Stimulated activated CD4-positive, alpha-beta T cell treated with anti-CD3 and anti-CD28 coated beads, Interleukin-12 subunit alpha, Interleukin-12 subunit beta, amount 100 ng/mL, for 4 hours (primary cell): ENCODE measurements at regions not wholly inside any gene's neighbourhood (a gene's known extent, or its start where the extent isn't known, plus 50 kb on each side); places are given as distances from the start of the nearest gene placed in this dataset.

Experiments
- DNase-seq: peaks from one replicate; pipeline ENCODE4 v3.0.0-alpha.2; 2020

DNA sequence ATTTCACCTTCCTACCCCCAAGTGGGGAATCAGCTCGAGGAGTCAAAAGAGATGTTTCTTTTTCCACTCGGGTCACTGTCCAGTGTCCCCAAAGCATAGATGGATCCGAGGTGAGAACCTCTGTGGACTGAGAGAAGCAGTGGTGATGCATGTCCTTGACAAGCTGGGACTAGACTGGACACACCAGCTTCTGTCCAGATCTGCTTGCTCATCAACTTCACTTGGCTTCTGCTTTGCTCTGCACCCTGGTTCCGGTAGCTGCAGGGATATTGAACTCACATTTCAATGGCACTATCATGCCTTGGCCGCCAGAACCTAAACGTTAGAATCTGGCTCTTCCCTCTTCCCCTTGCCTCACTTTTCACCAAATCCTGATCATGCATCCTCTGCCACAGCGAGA lies 50.3 kb upstream of the CXCL12 start:
- no peak for DNase-seq

DNA sequence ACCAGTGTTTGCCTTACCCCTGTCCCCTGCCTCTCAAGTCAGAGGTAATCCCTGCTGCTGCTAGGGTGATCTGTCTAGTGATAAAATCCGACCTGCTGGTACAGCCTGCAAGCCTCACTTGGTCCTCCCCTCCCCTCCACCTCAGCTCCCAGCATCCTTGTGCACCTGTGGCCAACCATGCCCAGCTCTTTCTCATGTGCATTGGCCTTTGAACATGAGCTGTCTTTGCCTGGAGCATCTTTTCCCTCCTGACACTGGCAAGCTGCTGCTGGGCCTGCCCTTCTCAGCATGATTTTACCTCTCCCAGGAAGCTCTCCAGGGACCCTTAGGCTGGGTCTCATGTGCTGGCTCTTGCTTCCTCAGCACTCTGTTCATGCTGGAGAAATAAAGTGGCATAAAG lies 51.3 kb upstream of the CXCL12 start:
- DNase-seq: no peak

DNA sequence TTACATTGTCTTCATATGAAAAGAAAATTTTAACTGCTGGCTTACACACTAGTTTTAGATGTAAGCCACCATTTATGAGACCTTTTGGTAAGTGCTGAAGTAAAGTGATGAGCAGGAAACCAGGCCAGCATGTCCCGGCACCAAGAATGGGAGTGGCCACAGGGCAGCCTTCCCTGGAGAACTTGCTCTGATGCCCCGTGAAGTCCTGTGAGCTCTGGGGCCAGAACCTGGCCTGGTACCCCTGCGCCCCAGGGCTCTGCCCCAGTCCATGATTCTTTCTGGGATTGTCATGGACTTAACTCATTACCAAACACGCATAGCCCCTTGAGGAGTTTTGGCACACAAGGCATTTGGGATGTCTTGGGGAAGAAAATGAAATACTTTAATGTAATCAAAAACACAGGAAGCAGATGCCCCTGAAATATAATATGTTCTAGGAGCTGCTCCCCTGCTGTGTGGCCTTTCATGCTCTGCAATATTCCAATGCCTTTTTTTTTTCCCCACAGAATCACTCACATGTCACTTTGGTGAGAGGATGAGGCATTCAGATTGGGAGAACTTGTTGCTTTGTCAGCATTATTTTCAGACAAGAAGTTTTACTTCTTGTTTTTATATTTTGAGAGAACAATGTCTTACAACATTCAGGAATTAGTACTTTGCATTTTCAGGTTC lies 53.1 kb upstream of the CXCL12 start:
- DNase-seq: no peak

DNA sequence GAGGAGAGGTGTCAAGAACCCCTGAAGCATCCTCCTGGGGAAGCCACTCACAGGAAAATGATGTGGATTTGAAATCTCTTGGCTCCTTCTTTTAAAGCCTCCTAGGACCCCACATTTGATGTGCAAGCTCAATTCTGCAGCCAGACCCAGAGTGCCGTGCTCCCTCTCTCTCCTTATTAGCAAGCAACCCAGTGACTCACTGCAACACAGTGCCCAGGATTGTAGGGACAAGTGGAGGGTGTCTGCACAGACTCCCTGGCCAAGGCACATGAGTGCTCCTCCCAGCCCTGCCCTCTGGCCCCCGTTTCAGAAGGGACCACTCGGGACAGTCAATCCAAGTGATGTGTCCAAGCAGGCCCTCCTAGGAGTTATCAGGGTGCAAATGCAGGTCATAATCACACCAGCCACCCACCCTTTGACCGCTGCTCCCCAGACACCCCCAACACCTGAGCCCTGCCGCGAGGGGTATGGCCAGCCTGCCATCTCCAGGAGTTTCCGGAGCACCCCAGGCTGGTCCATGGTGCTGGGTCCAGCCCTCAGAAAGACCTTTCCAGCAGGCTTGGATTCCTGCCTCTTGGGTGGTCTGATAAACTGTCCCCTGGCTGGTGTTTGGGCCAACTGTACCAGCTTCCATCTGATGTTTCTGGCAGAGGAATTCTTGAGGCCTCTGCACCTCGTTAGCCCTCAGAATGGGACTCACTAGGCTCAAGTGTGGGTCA lies 54.5 kb upstream of the CXCL12 start:
- no peak for DNase-seq

DNA sequence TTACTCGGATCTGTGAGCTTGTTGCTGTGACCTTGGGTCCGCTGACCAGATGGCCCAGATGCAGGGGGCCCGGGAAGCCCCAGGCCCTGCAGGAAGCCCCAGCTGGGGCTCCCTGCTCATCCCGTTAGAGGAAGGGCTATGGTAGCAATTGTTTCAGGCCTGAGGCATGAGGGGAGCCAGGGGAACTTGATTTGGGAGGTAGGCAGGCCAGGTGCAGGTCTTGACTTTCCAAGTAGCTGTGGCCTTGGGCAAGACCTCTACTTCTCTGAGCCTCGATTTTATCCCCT lies 55.0 kb upstream of the CXCL12 start:
- no peak for DNase-seq

DNA sequence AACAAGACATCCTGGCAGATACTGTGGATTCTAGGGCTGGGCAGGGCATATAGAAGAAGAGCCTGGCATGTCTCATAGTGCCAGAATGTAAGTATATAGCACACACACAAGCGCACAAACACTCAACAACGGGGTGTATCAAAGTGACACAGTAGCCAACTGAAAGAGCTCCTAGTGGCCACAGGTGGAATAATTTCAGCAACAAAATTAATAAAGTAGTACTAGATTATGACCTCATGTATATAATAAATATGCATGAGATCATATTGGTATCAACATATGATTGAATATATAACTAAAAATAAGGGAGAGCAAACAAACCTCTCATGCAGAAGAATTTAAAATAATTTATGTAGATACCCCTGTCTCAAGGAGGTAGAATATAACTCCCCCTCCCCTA lies 72.4 kb upstream of the CXCL12 start:
- DNase-seq: no peak

DNA sequence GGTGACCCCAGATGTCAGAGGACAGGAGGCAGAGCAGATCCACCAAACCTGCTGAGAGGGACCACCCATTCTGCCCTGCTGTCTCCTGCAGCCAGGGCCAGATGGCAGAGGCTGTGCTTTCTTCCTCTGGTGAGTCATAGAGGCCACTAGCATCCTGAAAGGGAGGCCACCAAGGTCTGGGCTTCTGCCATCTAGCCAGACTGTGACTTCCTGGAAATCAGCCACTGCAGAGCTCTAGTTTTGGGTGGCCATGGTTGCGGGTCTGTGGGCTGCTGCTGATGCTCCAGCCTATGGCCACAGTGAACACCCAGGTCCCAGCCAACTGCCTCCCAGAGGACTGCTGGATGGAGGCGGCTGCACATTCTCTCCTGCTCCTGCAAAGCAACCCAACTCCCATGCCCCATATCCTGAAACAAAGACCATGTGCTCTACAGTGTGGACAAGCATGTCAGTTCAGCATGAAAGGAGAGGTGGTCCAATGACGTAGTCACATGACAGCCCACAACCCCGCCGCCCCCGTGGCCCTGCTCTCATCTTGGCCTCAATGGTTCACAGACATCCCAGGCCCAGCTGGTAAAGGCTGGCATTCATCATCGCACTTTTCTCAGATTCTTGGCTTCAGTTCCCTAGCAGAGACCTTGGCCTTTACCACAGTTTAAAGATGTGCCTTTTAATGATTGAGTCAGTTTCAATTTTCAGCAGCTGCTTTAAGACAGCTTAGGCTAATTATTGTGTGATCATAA lies 73.9 kb upstream of the CXCL12 start:
- DNase-seq: no peak

DNA sequence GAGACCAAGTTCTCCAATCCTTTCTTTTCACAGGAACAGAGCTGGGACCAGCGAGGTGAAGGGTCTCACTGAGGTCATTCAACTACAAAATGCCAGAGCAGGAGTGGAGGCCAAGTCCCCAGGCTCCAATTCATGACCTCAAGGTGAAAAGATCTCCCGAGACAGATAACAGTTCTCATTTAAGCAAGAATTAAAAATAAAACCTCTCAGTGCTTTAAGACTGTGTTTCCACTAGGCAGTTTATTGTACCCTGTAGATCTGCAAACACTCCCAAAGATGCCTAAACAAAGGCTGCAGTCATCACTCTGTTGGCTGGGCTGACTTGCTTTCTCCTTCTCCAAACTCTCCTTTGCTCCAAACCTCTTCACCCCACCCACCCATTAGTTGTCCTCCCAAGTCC lies 74.8 kb upstream of the CXCL12 start:
- DNase-seq: no peak

DNA sequence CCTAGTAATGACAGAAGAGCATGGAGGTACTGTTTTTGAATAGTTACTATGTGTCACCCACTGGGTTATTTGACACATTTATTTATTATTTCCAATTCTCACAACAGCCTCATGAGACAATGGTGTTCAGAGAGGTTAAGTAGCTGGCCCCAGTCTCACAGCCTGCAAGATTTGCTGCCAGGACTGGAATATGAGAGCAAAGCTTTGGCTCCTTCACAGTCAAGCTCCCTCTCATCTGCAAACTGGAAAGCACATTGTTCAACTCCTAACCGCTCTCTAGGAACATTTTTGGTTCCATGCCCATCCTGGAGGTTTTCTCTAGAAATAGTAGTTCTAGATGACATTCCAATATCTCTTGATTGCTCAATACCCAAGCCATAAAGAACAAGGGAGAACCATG lies 75.5 kb upstream of the CXCL12 start:
- no peak for DNase-seq

DNA sequence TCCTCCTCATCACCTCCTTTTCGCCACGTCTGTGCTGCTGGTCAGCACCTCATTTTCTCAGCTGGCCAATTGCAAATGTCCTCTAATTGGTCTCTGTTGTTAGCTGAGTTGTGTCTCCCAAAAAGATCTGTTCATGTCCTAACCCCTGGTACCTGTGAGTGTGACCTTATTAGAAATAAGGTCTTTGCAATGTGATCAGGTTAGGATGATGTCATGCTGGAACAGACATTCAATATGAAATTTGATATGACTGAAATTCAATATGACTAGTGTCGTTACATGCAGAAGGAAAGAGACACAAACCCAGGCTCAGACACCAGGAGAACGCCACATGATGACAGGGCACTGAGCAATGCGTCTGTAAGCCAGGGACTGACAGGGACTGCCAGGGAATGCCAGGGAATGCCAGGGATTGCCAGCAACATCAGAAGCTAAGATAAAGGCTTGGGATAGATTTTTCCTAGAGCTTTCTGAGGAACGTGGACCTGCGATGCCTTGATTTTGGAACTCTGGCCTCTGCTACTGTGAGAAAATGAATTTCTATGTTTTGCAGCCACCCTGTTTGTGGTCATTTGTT lies 77.5 kb upstream of the CXCL12 start:
- no peak for DNase-seq

DNA sequence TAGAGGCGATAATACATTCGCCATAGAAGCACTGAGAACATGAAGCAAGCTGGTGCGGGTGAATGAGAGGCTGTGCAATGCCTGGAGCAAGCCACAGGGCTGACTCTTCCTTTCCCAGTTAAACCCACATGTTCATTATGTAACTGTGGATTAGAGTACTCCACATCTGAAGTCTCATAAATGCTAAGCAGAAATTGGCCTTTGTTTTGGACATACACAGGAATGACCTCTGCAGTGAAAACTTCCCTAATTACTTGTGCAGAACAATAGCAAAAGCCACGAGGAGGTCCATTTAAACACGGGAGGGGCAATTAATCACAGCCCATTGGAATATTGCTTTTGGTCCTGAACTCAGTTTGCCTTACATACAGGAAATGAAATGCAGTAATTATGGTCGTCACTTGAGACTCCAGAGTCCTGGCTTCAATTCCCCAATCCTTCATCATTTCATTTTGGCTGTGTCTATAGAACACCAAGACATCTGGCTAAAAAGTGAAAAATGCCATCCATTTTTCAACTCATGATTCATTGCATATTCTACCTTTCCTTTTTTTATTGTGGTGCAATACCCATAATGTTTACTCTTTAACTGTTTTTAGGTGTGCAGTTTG lies 78.7 kb upstream of the CXCL12 start:
- DNase-seq: no peak

DNA sequence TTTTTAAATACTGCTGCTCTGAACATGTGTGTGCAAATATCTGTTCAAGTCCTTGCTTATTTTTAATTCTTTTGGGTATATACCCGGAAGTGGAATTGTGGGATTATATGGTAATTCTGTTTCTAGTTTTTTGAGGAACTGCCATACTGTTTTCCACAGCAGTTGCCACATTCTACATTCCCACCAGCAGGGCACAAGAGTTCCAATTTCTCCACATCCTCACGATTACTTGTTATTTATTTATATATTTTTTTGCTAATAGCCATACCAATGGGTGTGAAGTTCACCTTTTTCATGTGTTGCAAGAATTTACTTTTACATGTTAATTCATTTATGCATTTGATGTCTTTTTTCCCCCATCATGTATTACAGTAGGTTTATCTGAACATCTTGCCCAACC lies 79.6 kb upstream of the CXCL12 start:
- DNase-seq: no peak

DNA sequence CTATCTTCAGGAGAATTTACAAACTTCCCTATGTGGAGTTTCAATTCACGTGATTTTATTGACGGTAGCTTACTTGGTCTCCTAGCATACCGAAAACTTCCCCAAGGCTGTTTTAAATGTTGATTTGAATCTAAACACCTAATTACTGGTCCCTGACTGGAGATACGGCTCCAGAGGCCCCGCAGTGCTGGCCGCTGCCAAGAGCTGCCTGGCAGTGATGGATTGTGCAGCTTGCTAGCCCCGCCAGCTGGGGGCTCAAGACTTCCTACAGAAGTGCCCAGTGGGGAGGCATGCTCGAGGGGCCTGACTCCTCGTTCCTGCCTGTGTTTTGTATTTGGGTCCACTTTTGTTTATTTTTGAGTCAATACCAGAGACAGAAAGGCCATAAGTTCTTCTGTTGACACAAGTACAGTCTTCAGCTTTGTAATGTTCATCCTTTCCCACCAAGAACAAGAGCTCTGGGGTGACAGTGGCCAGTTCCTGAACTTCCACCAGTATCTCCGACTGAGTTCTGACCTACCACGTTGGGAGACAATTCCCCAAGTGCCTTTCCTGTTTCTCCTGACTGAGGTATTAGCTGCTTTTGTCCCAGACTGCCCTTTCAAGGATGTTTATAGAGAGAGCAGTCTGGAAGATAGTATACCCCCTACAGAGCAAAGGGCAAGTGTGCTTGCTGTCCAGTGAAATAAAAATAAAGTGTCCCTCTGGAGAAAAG lies 80.7 kb upstream of the CXCL12 start:
- no peak for DNase-seq

DNA sequence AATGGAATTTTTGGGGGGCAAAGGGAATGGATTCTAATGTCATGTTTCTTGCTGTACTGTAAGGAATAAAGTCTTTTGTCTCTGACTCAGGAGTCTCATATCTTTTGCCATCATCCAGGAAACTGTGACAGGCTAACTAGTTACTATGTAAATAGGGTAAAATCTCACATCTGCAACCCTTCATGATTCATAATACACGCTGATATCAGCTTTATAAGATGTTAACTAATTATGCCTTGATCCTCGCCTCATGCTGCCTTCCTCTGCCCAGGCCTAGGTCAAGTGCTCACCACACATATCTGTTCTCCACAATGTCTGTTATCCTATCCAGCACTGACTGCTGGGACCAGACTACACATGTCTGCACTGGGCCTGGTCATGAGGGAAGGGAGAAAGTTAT lies 81.3 kb upstream of the CXCL12 start:
- no peak for DNase-seq

DNA sequence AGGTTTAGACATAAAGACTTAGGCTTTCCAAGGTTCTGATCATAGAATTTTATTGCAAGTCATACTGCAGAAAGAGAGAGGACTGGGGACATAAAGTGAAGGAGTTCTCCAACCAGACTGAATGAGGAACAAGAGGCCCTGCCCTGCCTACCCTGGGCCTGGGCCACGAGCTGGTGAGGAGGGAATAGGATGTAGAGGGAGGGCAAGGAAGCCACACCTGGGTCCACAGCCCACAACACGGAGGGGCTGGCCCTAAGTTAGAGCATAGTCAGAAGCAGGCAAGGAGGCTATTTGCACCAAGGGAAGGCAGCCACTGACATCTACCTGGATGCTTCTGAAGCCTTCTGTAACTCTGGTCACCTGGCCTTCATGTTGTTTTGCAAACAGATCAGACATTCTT lies 82.2 kb upstream of the CXCL12 start:
- DNase-seq: no peak

DNA sequence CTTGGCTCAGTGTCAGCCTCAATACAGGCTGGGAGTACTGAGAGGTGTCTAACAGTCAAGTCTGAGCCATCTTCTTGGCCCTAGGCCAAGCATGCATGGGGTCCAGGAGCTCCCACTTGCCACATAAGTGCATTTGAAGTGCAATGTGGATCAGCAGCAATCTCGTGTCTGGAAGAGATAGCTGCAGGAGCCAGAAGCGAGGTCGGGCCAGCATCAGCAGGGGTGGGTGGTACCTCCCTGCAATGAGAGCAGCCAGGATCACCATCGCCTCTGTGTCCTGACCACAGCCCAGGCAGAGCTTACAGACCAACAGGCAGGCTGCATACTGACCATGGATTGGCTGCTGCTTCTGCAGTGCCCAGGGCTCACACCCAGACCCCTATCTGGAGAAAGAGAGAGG lies 83.0 kb upstream of the CXCL12 start:
- DNase-seq: no peak

DNA sequence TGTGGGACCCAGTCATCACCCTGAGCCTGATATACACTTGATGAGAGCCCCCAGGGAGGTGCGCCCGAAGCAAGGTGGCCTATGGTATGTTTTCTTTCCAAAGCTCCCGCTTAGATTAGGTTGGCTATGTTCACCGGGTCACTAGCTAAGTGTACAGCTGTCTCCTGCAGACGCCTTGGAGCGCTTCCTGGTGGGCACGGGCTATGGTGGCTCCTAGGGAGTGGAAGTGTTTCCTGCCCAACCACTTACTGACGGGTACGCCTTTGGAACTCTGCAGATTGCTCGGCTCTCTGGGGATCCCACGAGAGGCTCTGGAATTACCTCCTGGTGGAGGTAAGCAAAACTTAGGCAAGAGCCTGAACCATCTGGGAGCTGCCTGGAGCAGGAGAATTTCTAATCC lies 83.6 kb upstream of the CXCL12 start:
- no peak for DNase-seq

DNA sequence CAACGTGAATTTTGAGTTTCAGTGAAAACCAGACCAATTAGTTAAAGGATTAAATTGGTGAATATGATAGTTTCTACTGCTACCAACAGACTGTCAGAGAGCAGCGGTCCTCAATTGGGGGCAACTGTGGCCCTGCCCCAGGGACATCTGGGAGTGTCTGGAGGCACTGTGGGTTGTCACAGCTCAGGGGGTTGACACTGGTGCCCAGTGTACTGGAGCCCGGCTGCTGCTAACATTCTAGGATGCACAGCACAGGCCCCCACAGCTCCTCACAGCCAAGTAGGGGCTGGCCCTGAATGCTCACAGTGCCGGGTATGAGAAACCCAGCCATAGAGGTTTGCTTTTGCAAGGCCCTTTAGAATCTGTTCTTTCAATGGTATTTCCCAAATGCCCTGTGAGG lies 84.1 kb upstream of the CXCL12 start:
- no peak for DNase-seq

DNA sequence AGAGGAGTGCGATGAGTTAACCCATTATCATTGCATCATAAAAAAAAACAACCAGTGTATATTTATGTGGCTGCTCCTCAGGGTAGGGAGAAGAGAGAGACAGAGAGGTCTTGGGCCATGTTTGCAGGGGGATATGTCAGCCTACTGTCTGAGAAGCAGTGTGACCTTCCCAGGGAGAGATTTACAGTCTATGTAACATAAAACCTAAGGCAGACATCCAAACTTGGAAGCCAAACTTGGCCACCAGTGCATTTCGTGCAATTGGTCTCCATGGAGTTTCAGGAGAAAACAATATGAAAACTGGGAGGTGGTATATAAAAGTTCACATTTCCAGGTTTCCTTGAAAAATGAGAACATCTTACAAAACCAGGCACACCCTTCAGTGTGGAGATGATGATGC lies 85.9 kb upstream of the CXCL12 start:
- DNase-seq: no peak

DNA sequence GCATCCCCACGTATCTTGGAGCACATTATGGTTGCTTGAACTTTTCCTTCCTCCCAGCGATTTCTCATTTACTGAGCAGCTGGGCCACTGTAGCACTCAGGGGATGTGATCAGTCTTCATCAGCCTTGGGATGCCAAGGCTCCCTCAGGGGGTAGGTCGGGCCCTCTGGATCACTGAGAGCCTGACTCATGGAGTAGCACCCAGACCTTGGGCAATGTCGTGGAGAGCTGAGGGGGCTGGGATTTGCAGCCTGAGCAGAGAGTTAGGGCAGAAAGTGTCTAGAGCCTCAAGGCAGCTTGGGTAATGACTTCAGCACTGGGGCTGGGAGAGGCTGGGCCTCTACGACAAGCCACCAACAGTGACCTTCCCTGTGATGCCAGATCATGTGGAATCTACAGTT lies 86.5 kb upstream of the CXCL12 start:
- no peak for DNase-seq

DNA sequence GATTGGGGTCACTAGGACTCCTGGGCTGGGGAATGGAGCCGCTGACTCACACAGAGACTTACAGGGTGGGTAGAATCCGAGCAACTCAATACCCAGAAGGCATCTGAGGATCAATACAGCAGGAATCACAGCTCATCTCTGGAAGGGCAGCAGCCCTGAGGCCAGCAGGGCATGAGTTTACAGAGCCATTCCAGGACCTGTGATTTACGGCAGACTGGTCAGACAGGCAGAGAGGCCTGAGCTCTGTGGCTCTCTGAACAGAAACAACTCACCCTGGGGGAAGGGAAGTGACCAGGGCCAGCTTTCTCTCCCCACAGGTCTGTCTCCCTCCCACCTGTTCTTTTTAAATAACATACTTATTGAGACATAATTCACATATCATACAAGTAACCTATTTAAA lies 88.2 kb upstream of the CXCL12 start:
- DNase-seq: no peak

DNA sequence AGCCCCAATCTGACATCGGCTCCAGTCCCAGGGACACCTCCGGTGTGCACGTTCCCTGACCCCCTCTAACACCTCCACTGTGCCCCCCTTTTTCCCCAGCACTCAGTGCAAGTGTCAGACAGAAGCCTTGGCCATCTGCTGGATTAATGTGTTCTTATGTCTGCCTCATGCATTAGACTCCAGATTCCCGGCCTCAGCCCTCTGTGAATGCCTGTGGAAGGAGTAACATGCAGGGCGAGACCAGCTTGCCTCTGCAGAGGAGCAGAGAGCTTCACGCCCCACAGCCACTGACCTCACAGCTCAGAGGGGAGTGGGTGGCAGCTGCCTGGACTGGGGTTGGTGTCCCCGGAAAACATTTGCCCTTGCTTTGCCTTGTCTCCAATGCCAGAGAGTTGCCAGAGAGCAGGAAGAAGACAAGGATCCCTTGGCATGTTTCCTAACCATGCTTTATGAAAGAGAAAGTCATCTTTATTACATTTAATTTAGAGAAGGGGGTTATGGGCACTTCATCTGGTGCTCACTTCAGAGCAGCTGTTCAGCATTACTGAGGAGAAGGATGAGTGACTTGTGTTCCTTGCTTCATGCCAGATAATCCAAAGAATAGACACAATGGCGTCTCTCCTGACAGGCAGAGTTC lies 91.6 kb upstream of the CXCL12 start:
- no peak for DNase-seq

DNA sequence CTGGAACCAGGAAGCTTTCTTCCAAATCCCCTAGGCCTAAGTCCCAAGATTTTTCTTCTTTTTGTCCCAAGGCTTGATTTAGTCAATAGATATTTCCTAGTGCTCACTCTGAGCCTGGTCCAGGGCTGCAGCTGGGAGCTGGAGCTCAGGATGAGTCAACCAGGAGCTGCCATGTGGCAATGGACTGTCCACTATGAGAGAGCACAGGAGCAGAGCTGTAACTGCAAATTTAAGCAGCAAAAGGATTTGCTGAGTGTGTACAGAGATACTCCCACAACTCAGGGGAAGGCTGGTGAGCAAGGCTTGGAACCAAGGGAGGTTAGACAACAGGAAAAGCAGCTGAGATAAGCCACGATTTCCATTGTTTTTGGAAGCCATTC lies 92.1 kb upstream of the CXCL12 start:
- no peak for DNase-seq
